GM12878 (cell line): ENCODE measurements at regions not wholly inside any gene's neighbourhood (a gene's known extent, or its start where the extent isn't known, plus 50 kb on each side); places are given as distances from the start of the nearest gene placed in this dataset.

ENCODE experiments used
- ATAC-seq: fragments of 200-7000 bp; cut with Tn5 transposase; 3 replicates; pipeline ENCODE4 v1.9.1; 2020; ENCODE audit warnings: mild to moderate bottlenecking, moderate library complexity
- BruUV-seq: library from RNA; stranded (reverse); fragments of 400-500 nt; replicated peaks from 2 replicates; lab custom pipeline; 2021; lab: Mats Ljungman, UMichigan
- CTCF ChIA-PET: fragments of 300-600 bp; sonication (Branson Sonifier 250); formaldehyde crosslinking; extraction: SDS; loops from one replicate; lab custom pipeline; 2021; ENCODE audit warnings: inconsistent platforms; lab: Yijun Ruan, JAX
- POLR2A ChIA-PET: fragments of 350-600 bp; formaldehyde crosslinking; extraction: SDS; loops from one replicate; lab custom pipeline; 2021; ENCODE audit warnings: inconsistent platforms; lab: Charles Lee
- RAD21 ChIA-PET: fragments of 300-600 bp; sonication (Branson Sonifier 250); formaldehyde crosslinking; loops from one replicate; lab custom pipeline; 2023; ENCODE audit warnings: antibody characterized with exemption; ENCODE audit not compliant: unreplicated experiment; lab: Charles Lee
- SMC1A ChIA-PET: fragments of 300-600 bp; sonication (Branson Sonifier 250); formaldehyde crosslinking; loops from one replicate; lab custom pipeline; 2023; ENCODE audit not compliant: unreplicated experiment, uncharacterized antibody; lab: Charles Lee
- DNase-seq: peaks from one replicate; pipeline ENCODE4 v3.0.0-alpha.2; 2011; ENCODE audit warnings: low read depth, low spot score
- FAIRE-seq: peaks from 3 replicates; lab custom pipeline; 2011; peaks lifted over from hg19 to GRCh38; lab: Jason Lieb, UNC
- H2AFZ ChIP-seq: 2 replicates; pipeline ENCODE4 v1.6.0; 2011; ENCODE audit warnings: low read depth, low read length, control low read depth; ENCODE audit not compliant: control insufficient read depth
- H3K27ac ChIP-seq: 2 replicates; pipeline ENCODE4 v1.5.1; 2011; ENCODE audit warnings: control low read depth; ENCODE audit not compliant: control insufficient read depth, insufficient read depth
- H3K27me3 ChIP-seq, 2 experiments: replicated peaks in 1 of 2; 2 replicates each; pipeline versions ENCODE4 v1.6.0 to v1.6.1; 2011; ENCODE audit warnings: low read length in 1 of 2; ENCODE audit not compliant: control insufficient read depth in 2 of 2, insufficient read depth in 2 of 2
- H3K36me3 ChIP-seq, 2 experiments: 2 replicates each; pipeline ENCODE4 v1.5.1; 2011; ENCODE audit warnings: low read length in 1 of 2; ENCODE audit not compliant: control insufficient read depth in 2 of 2, insufficient read depth in 2 of 2
- H3K4me1 ChIP-seq: 2 replicates; pipeline ENCODE4 v1.6.1; 2011; ENCODE audit warnings: mild to moderate bottlenecking, low read length, moderate library complexity, mixed read lengths; ENCODE audit not compliant: control insufficient read depth, insufficient read depth
- H3K4me2 ChIP-seq: 2 replicates; pipeline ENCODE4 v1.6.0; 2011; ENCODE audit warnings: control low read depth; ENCODE audit not compliant: control insufficient read depth, insufficient read depth
- H3K4me3 ChIP-seq: fragments of 200-600 bp; sonication (generic); 2 replicates; pipeline ENCODE4 v1.5.1; 2016
- H3K79me2 ChIP-seq: 2 replicates; pipeline ENCODE4 v1.6.0; 2011; ENCODE audit warnings: low read length; ENCODE audit not compliant: control insufficient read depth, insufficient read depth
- H3K9ac ChIP-seq: 2 replicates; pipeline ENCODE4 v1.8.0; 2011; ENCODE audit warnings: low read length, control low read depth, mixed read lengths; ENCODE audit not compliant: control insufficient read depth, insufficient read depth
- H3K9me3 ChIP-seq: replicated peaks from 3 replicates; pipeline ENCODE4 v1.5.1; 2011; ENCODE audit warnings: mild to moderate bottlenecking, low read length; ENCODE audit not compliant: control insufficient read depth, insufficient read depth
- H4K20me1 ChIP-seq: 2 replicates; pipeline ENCODE4 v1.6.0; 2011; ENCODE audit not compliant: control insufficient read depth, insufficient read depth
- CBFB ChIP-seq: IDR thresholded peaks from 2 replicates; pipeline ENCODE4 v1.6.1; 2016; ENCODE audit warnings: antibody characterized with exemption, low read depth
- MEF2B ChIP-seq: fragments of 450-650 bp; IDR thresholded peaks from 2 replicates; pipeline ENCODE4 v1.6.1; 2018; ENCODE audit warnings: mild to moderate bottlenecking, moderate library complexity; ENCODE audit not compliant: partially characterized antibody, poor library complexity, severe bottlenecking
- NFIC ChIP-seq: IDR thresholded peaks from 2 replicates; pipeline ENCODE4 v1.6.1; 2012; ENCODE audit warnings: low read depth, mild to moderate bottlenecking, inconsistent platforms, low read length, moderate library complexity
- USF2 ChIP-seq: IDR thresholded peaks from 2 replicates; pipeline ENCODE4 v1.6.1; 2011; ENCODE audit warnings: low read depth, low read length, improper control_type of control experiment, borderline replicate concordance
- ZBED1 ChIP-seq: IDR thresholded peaks from 2 replicates; pipeline ENCODE4 v1.6.1; 2016; ENCODE audit warnings: borderline replicate concordance
- ZSCAN29 ChIP-seq: fragments of 450-650 bp; IDR thresholded peaks from 2 replicates; pipeline ENCODE4 v1.6.1; 2017; ENCODE audit warnings: mild to moderate bottlenecking, moderate library complexity
- ZZZ3 ChIP-seq: IDR thresholded peaks from 2 replicates; pipeline ENCODE4 v1.6.1; 2011; ENCODE audit warnings: low read depth; ENCODE audit not compliant: control insufficient read depth, insufficient read length
- WGBS: methylation state at CpG from one replicate; pipeline ENCODE4 v1.1.6; 2016; ENCODE audit warnings: low lambda C conversion rate; ENCODE audit not compliant: insufficient replicate concordance, insufficient coverage; ENCODE audit errors: missing lambda C conversion rate; 5-methylcytosine and 5-hydroxymethylcytosine counted together
- in situ Hi-C: fragments of 300-500 bp; cut with MboI; formaldehyde crosslinking; loops from 9 replicates; pipeline ENCODE4 v1.14.3; 2018; ENCODE audit warnings: mixed read lengths
- intact Hi-C: fragments of 100-400 bp; cut with micrococcal nuclease; formaldehyde crosslinking; loops from one replicate; pipeline ENCODE4 v1.14.2; 2022; ENCODE audit not compliant: unreplicated experiment

- H3K27ac ChIP-seq = no peak overlapping the region
- FAIRE-seq = no peak
- ChIA-PET CTCF (interaction anchor here (0.9 to 4.4 kb wide), 9 partner anchors 14 to 96 kb away, joined by 3 to 37 read pairs (median 4); no protein-coding TSS in a partner anchor), POLR2A (interaction anchor here (1.4 to 1.6 kb wide), 2 partner anchors 15 to 24 kb away, joined by 3 to 8 read pairs; no protein-coding TSS in a partner anchor), SMC1A (interaction anchor here (0.6 to 4.4 kb wide), 20 partner anchors 9 to 626 kb away, joined by 3 to 40 read pairs (median 4); no protein-coding TSS in a partner anchor), RAD21 (interaction anchor here (1.0 to 2.2 kb wide), 5 partner anchors 22 to 44 kb away, joined by 3 to 10 read pairs (median 4); no protein-coding TSS in a partner anchor)
- H3K27me3 ChIP-seq = no peaks in the 10 kb centered on the region
- H3K4me1 ChIP-seq = no peaks in the 10 kb centered on the region
- DNase-seq = no peak
- BruUV-seq = no TSS peak
- WGBS = 48% methylated on average over 3 of the region's 3 CpGs
- ATAC-seq = peak; percentile 68
- peak overlapping the region; percentile 7 for H2AFZ ChIP-seq
- no peak overlapping the region for H3K4me2 ChIP-seq
- no peaks in the 10 kb centered on the region for H3K36me3 ChIP-seq
- in situ Hi-C loops = no loop called here
- TF ChIP-seq MEF2B = peak; percentile 26
- peak; percentile 21 for TF ChIP-seq ZZZ3
- no peak for TF ChIP-seq NFIC
- TF ChIP-seq ZBED1 = no peak
- TF ChIP-seq USF2 = no peak
- TF ChIP-seq CBFB = no peak
- no peak for TF ChIP-seq ZSCAN29
- no peaks in the 10 kb centered on the region for H4K20me1 ChIP-seq
- intact Hi-C loops = no loop called here
- no peak overlapping the region for H3K9ac ChIP-seq
- H3K4me3 ChIP-seq = no peak overlapping the region
- H3K9me3 ChIP-seq = no peaks in the 10 kb centered on the region
- H3K79me2 ChIP-seq = no peaks in the 10 kb centered on the region
Measured at GRCh38 chr4:112861691-112862674, 187.5 kb upstream of the ANK2 start.
